ENCODE measurements at regions not wholly inside any gene's neighbourhood (a gene's known extent, or its start where the extent isn't known, plus 50 kb on each side); places are given as distances from the start of the nearest gene placed in this dataset.

DNA sequence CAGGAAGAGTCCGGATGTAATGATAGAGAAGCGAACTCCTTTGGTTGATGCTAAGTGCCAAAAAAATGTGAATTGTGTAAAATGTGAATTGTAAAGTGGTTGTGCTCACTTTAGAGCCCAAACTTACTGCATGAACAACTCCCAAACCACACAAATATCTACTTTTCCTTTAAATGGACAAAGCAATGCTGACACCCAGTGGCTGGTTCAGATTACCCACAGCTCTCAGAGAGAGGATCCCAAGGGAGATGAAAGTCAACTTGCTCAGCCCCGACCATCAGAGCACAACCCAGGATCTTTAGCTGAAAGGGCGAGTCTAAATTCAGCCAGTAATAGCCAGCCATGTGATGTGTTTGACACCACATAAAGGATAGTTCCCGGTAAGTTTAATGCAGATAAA, 133.7 kb downstream of the NMUR2 start:
- TF ChIP-seq POLR2AphosphoS5 (IDR thresholded peaks at IDR 0.05; ENCODE audit: low read depth, low read length) = no peak
- no peak for TF ChIP-seq POLR2A (IDR thresholded peaks at IDR 0.05; ENCODE audit: low read depth, low read length)
